Mammary epithelial cell (primary cell): ENCODE measurements at regions not wholly inside any gene's neighbourhood (a gene's known extent, or its start where the extent isn't known, plus 50 kb on each side); places are given as distances from the start of the nearest gene placed in this dataset.

Experiments
- CTCF ChIP-seq, 2 donors: IDR thresholded peaks in 1 of 2; conservative IDR thresholded peaks in 1 of 2; 2 replicates each; pipeline ENCODE4 v1.5.1; 2011 to 2012; ENCODE audit warnings: inconsistent platforms in 2 of 2, low read length in 2 of 2, mild to moderate bottlenecking in 2 of 2, control low read depth in 1 of 2, low read depth in 1 of 2; ENCODE audit not compliant: insufficient read depth in 1 of 2; ENCODE audit errors: extremely low read depth in 1 of 2
- EZH2 ChIP-seq: IDR thresholded peaks from 2 replicates; pipeline ENCODE4 v1.6.1; 2012; ENCODE audit warnings: low read length, inconsistent platforms, borderline replicate concordance

- TF ChIP-seq CTCF (conservative IDR thresholded peaks at IDR 0.05 in 1 of 2, IDR thresholded peaks at IDR 0.05 in 1 of 2; ENCODE audit: extremely low read depth in 1 of 2, insufficient read depth in 1 of 2, low read depth in 1 of 2, low read length in 2 of 2), result no peak
- no peak for TF ChIP-seq EZH2
Measured at GRCh38 chr10:29809383-29809782, 174.6 kb upstream of the SVIL start.
